CD8-positive, alpha-beta memory T cell (primary cell): ENCODE measurements at regions not wholly inside any gene's neighbourhood (a gene's known extent, or its start where the extent isn't known, plus 50 kb on each side); places are given as distances from the start of the nearest gene placed in this dataset.

Experiments
- CTCF ChIA-PET: fragments of 350-600 bp; sonication (Branson Sonifier 250); formaldehyde crosslinking; loops from one replicate; lab custom pipeline; 2021; ENCODE audit warnings: antibody characterized with exemption; lab: Charles Lee
- POLR2A ChIA-PET: fragments of 350-600 bp; sonication (Branson Sonifier 250); formaldehyde crosslinking; loops from one replicate; lab custom pipeline; 2021; ENCODE audit warnings: antibody characterized with exemption; lab: Charles Lee
- DNase-seq, 5 donors: peaks; one replicate each; pipeline versions ENCODE4 v3.0.0 to v3.0.0-alpha.2; 2020 to 2022; ENCODE audit warnings: mixed read lengths in 1 of 5
- H3K27ac ChIP-seq: one replicate; pipeline ENCODE4 v1.7.0; 2013; ENCODE audit warnings: low read depth, mild to moderate bottlenecking, low read length, moderate library complexity
- H3K27me3 ChIP-seq: 2 replicates; pipeline ENCODE4 v1.7.0; 2013; ENCODE audit warnings: low read length, mild to moderate bottlenecking; ENCODE audit not compliant: insufficient read depth, poor library complexity, severe bottlenecking
- H3K36me3 ChIP-seq: 2 replicates; pipeline ENCODE4 v1.7.0; 2013; ENCODE audit warnings: mild to moderate bottlenecking, low read length, moderate library complexity; ENCODE audit not compliant: insufficient read depth
- H3K4me1 ChIP-seq: 2 replicates; pipeline ENCODE4 v1.7.0; 2013; ENCODE audit warnings: mild to moderate bottlenecking, low read length, moderate library complexity; ENCODE audit not compliant: insufficient read depth
- H3K4me3 ChIP-seq: 2 replicates; pipeline ENCODE4 v1.7.0; 2013; ENCODE audit warnings: mild to moderate bottlenecking, low read length
- H3K9me3 ChIP-seq: 2 replicates; pipeline ENCODE4 v1.7.0; 2013; ENCODE audit warnings: mild to moderate bottlenecking, low read length
- H3K27ac Mint-ChIP-seq, 8 donors: one replicate each; pipeline ENCODE4 v1.8.0; 2020 to 2021; ENCODE audit warnings: mixed read lengths in 8 of 8, mild to moderate bottlenecking in 6 of 8, inconsistent platforms in 3 of 8, moderate library complexity in 3 of 8
- H3K27me3 Mint-ChIP-seq, 2 donors: one replicate each; pipeline ENCODE4 v1.8.0; 2020 to 2021; ENCODE audit warnings: mixed read lengths in 2 of 2, mild to moderate bottlenecking in 1 of 2, moderate library complexity in 1 of 2
- H3K36me3 Mint-ChIP-seq, 3 donors: one replicate each; pipeline ENCODE4 v1.8.0; 2020 to 2021; ENCODE audit warnings: mixed read lengths in 3 of 3, inconsistent platforms in 1 of 3, mild to moderate bottlenecking in 1 of 3
- H3K4me1 Mint-ChIP-seq, 3 donors: one replicate each; pipeline ENCODE4 v1.8.0; 2020 to 2021; ENCODE audit warnings: mixed read lengths in 3 of 3, inconsistent platforms in 1 of 3, mild to moderate bottlenecking in 1 of 3
- H3K4me3 Mint-ChIP-seq, 7 donors: one replicate each; pipeline ENCODE4 v1.8.0; 2020 to 2021; ENCODE audit warnings: mixed read lengths in 7 of 7, mild to moderate bottlenecking in 6 of 7, moderate library complexity in 4 of 7, inconsistent platforms in 2 of 7
- H3K9me3 Mint-ChIP-seq, 5 donors: one replicate each; pipeline ENCODE4 v1.8.0; 2020 to 2022; ENCODE audit warnings: mixed read lengths in 5 of 5, mild to moderate bottlenecking in 3 of 5, moderate library complexity in 2 of 5, inconsistent platforms in 1 of 5

DNA sequence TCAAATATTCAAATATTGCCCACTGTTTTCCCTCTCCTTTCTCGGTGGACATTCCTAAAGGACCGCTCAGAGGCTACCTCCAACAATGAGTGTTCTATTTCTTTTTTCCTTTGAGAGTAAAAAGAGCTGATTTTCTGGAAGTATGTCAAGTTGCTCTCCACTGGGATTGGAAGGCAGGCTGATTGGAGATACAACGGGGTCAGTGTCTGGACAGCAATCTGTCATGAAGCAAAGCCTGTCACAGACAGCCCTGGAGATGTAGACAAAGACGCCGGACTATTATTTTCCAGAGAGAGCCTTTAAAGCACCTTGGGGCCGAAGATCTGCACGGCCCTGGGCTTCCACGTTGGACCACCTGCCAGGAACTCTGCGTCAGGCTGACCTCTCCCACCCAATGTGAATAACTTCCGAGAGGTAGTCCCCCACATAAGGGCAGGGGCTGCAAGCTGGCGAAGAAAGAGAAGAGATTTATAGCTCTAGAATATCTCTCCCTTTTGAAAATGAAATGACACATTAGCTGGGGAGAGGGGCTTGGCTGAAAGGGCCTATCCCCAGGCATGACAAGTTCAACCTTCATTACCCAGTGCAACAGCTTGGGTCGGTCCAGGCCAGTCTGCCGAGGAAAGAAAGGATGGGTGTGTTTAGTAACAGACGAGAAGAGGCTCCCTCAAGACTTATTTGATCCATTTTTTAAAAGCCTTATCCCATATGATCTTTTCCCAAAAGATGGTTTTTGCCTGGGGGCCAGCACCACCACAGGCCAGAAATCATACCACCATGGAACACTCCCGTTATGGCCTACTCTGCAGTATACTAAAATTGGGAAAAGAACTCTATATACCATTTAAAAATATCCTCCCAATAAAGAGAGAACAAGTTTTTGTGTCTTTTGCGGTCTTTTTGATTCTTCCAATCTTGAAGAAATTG lies 131.1 kb downstream of the OLIG3 start:
- Mint-ChIP-seq H3K4me1 (peaks cover 26 to 44% (median 30%) of the 10 kb centered on the region in 3 donors), H3K36me3 (peaks cover 0 to 8% (median 4%) of the 10 kb centered on the region in 3 donors), H3K27me3 (no peaks in the 10 kb centered on the region), H3K9me3 (no peaks in the 10 kb centered on the region), H3K4me3 (peak overlapping the region; percentile 2 to 77 (median 65)), H3K27ac (peak overlapping the region; percentile 9 to 86 (median 60))
- Histone ChIP-seq H3K9me3 (no peaks in the 10 kb centered on the region), H3K4me1 (peaks cover 21% of the 10 kb centered on the region), H3K36me3 (no peaks in the 10 kb centered on the region), H3K27ac (no peak overlapping the region), H3K27me3 (no peaks in the 10 kb centered on the region), H3K4me3 (no peak overlapping the region)
- ChIA-PET CTCF (interaction anchor here (1.0 to 2.6 kb wide), 3 partner anchors 21 to 54 kb away, joined by 3 to 7 read pairs (median 4); no protein-coding TSS in a partner anchor), POLR2A (interaction anchor here (0.6 kb wide), 1 partner anchor 86 kb away, joined by 3 read pairs; no protein-coding TSS in a partner anchor)
- no peak for DNase-seq

DNA sequence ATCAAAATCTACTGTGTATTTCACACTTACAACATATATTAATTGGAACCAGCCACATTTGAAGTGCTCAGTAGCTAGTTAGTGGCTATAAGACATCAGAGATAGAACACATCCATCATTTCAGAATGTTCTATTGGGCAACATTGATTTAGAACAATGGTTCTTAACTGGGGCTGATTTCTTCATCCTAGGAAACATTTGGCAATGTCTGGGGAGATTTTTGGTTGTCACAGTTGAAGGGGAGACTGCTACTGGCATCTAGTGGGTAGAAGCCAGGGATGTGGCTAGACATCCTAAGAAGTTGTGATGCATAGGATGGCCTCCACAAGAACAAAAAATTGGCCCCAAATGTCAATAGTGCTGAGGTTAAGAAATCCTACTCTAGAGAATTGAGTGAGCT lies 132.5 kb downstream of the OLIG3 start:
- no peaks in the 10 kb centered on the region for H3K27me3 Mint-ChIP-seq
- H3K27me3 ChIP-seq, result no peaks in the 10 kb centered on the region

DNA sequence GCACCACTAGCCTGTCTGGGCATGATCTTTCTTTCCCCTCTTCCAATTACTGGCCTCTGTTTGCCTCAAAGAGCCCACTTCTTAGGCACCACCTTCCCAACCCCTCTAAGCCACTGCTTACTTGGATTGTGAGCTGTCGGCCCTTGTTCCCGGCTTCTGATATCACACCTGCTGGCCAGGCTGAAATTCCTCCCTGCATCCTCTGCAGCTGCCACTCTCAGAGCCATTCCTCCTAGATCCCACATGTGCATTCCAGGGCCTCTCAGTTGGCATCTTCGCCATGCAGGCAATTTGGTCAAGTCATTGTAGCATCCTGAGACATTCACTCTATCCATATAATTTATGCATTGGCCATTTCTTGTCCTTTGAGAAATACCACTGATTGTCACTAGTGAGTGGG lies 135.9 kb downstream of the OLIG3 start:
- no peak overlapping the region for H3K4me3 Mint-ChIP-seq
- H3K36me3 Mint-ChIP-seq, result peaks cover 0 to 8% (median 1%) of the 10 kb centered on the region in 3 donors

More for the DNA sequence above, 132.5 kb downstream of the OLIG3 start:
- H3K9me3 Mint-ChIP-seq, result no peaks in the 10 kb centered on the region
- CTCF ChIA-PET, result interaction anchor here (1.6 to 2.6 kb wide), 2 partner anchors 54 to 56 kb away, joined by 4 to 7 read pairs; no protein-coding TSS in a partner anchor
- peaks cover 0 to 8% (median 4%) of the 10 kb centered on the region in 3 donors for H3K36me3 Mint-ChIP-seq
- POLR2A ChIA-PET, result no interaction called here
- H3K4me3 Mint-ChIP-seq, result no peak overlapping the region
- no peaks in the 10 kb centered on the region for H3K36me3 ChIP-seq
- peaks cover 21% of the 10 kb centered on the region for H3K4me1 ChIP-seq
- H3K9me3 ChIP-seq, result no peaks in the 10 kb centered on the region
- H3K27ac Mint-ChIP-seq, result no peak overlapping the region
- H3K27ac ChIP-seq, result no peak overlapping the region
- no peak for DNase-seq
- peaks cover 26 to 42% (median 30%) of the 10 kb centered on the region in 3 donors for H3K4me1 Mint-ChIP-seq
- no peak overlapping the region for H3K4me3 ChIP-seq

DNA sequence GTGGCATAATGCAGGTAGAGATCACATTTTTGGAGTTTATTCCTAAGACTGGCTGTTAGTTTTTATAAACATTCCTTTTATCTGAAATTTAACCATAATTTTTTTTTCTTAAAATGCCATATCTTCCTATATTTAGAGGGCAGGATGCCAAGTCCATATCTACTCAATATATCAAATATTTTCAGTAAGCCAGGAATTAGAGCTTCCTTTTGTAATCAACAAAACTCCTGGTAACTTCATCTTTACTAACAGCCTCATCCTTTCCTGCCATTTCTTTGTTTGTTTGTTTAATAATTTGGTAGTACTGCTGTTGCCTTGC lies 136.3 kb downstream of the OLIG3 start:
- H3K4me1 ChIP-seq, result peaks cover 18% of the 10 kb centered on the region
- no peak overlapping the region for H3K4me3 ChIP-seq
- no peaks in the 10 kb centered on the region for H3K9me3 Mint-ChIP-seq
- no peaks in the 10 kb centered on the region for H3K36me3 ChIP-seq
- H3K27ac Mint-ChIP-seq, result peak overlapping the region in 1 of 8 donors; percentile 59
- no peak for DNase-seq
- H3K4me3 Mint-ChIP-seq, result no peak overlapping the region
- ChIA-PET CTCF (interaction anchor here (1.0 kb wide), 1 partner anchor 58 kb away, joined by 3 read pairs; no protein-coding TSS in a partner anchor), POLR2A (no interaction called here)
- peaks cover 24 to 40% (median 26%) of the 10 kb centered on the region in 3 donors for H3K4me1 Mint-ChIP-seq
- no peaks in the 10 kb centered on the region for H3K27me3 ChIP-seq
- H3K36me3 Mint-ChIP-seq, result peaks cover 0 to 8% (median 1%) of the 10 kb centered on the region in 3 donors
- no peak overlapping the region for H3K27ac ChIP-seq
- H3K9me3 ChIP-seq, result no peaks in the 10 kb centered on the region
- peaks cover 0 to 1% of the 10 kb centered on the region in 2 donors for H3K27me3 Mint-ChIP-seq

More for the DNA sequence above, 135.9 kb downstream of the OLIG3 start:
- H3K27ac Mint-ChIP-seq, result peak overlapping the region in 3 of 8 donors; percentile 20 to 64 (median 59)
- no peak overlapping the region for H3K4me3 ChIP-seq
- ChIA-PET CTCF (interaction anchor here (1.0 kb wide), 1 partner anchor 57 kb away, joined by 3 read pairs; no protein-coding TSS in a partner anchor), POLR2A (no interaction called here)
- no peak for DNase-seq
- H3K4me1 Mint-ChIP-seq, result peaks cover 24 to 40% (median 26%) of the 10 kb centered on the region in 3 donors
- H3K27ac ChIP-seq, result no peak overlapping the region
- peaks cover 18% of the 10 kb centered on the region for H3K4me1 ChIP-seq
- H3K36me3 ChIP-seq, result no peaks in the 10 kb centered on the region
- H3K9me3 ChIP-seq, result no peaks in the 10 kb centered on the region
- H3K9me3 Mint-ChIP-seq, result no peaks in the 10 kb centered on the region
- peaks cover 0 to 1% of the 10 kb centered on the region in 2 donors for H3K27me3 Mint-ChIP-seq
- H3K27me3 ChIP-seq, result no peaks in the 10 kb centered on the region

DNA sequence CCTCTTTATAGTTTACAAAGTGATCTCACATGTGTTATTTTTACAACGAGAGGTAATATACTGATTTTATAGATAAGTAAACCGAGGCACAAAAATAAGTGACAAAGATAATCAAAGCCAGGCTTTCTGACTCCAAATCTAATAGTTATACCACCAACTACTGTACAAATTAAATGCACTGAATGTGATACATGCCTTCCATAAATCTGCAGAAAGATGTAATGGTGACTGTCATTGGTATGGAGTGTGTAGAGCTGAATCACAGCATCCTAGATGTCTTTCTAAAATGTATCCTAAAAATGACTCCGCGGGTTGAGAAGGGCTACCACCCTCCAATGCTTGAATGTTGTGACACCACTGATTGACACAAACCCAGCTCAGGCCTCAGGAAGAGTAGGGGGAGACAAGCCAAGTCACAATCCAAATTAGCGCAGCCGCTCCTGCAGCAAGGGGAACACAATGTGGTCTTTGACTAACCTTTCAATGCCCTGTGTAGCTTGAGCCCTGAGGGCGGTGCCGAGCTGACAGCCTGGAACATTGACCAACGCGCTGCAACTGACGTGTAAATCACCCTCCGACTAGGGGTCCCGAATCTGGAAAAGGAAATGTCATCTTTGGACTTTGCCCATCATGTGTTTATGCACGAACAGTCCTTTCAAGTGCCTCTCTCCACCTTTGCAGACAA lies 136.8 kb downstream of the OLIG3 start:
- no peak for DNase-seq
- Histone ChIP-seq H3K4me1 (peaks cover 15% of the 10 kb centered on the region), H3K27me3 (no peaks in the 10 kb centered on the region), H3K36me3 (no peaks in the 10 kb centered on the region), H3K9me3 (no peaks in the 10 kb centered on the region), H3K27ac (no peak overlapping the region), H3K4me3 (no peak overlapping the region)
- Mint-ChIP-seq H3K27ac (no peak overlapping the region), H3K4me1 (peaks cover 22 to 38% (median 22%) of the 10 kb centered on the region in 3 donors), H3K4me3 (no peak overlapping the region), H3K9me3 (no peaks in the 10 kb centered on the region), H3K27me3 (peaks cover 0 to 1% of the 10 kb centered on the region in 2 donors), H3K36me3 (peaks cover 0 to 4% (median 1%) of the 10 kb centered on the region in 3 donors)
- POLR2A ChIA-PET, result interaction anchor here (0.7 kb wide), 1 partner anchor 18 kb away, joined by 4 read pairs; no protein-coding TSS in a partner anchor
- CTCF ChIA-PET, result interaction anchor here (1.0 kb wide), 1 partner anchor 58 kb away, joined by 3 read pairs; no protein-coding TSS in a partner anchor

DNA sequence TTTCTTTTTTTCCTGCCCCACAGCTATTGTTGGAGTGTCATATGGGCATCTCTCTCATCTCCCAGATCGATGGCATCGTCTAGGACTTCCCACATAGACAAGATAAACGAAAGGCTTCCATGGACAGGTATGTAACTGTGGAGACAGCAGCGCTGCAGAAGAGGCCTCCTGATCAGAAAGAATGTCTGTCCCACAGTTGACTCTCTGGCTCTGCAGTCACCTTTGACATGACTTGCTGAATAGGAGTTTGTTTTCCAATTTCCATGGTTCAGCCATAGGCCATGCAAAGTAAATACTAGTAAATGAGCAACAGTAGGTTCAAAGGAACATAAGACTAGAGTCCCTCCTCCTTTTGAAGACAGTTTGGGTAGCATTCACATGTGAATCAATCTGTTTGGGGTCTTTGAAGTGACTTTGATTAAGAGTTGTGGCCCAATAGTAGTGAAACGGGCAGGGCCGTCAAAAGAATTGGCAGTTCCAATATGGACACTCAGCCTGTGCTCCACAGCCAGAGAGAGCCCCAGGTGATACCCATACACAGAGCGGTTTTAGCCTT lies 134.7 kb upstream of the IFNGR1 start:
- no peaks in the 10 kb centered on the region for H3K9me3 Mint-ChIP-seq
- DNase-seq, result no peak
- peak overlapping the region in 6 of 8 donors; percentile 5 to 61 (median 20) for H3K27ac Mint-ChIP-seq
- ChIA-PET POLR2A (interaction anchor here (0.6 kb wide), 1 partner anchor 164 kb away, joined by 3 read pairs; no protein-coding TSS in a partner anchor), CTCF (no interaction called here)
- peaks cover 0 to 1% of the 10 kb centered on the region in 2 donors for H3K27me3 Mint-ChIP-seq
- no peak overlapping the region for H3K4me3 ChIP-seq
- no peaks in the 10 kb centered on the region for H3K36me3 ChIP-seq
- H3K36me3 Mint-ChIP-seq, result peaks cover 0 to 3% (median 0%) of the 10 kb centered on the region in 3 donors
- peak overlapping the region in 2 of 7 donors; percentile 1 to 49 for H3K4me3 Mint-ChIP-seq
- peaks cover 15% of the 10 kb centered on the region for H3K4me1 ChIP-seq
- no peaks in the 10 kb centered on the region for H3K9me3 ChIP-seq
- no peak overlapping the region for H3K27ac ChIP-seq
- no peaks in the 10 kb centered on the region for H3K27me3 ChIP-seq
- H3K4me1 Mint-ChIP-seq, result peaks cover 17 to 29% (median 22%) of the 10 kb centered on the region in 3 donors

DNA sequence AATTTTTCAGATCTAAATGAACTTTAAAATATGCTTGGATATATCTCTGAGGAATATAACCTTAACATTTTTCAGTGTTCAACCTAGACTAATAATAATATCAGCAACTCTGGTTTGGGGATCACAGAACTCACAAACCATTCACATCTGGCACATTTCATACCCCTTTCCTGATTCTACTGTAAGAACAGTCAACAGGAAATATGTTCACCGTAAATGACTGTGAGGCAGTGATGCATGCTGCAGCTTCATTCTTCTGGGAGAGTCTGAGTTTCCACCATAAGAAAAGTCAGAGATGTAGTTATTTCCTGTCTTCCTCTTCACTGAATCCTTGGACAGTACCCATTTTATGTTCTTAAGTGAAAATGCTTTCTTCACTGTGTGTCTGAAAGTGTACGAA lies 134.2 kb upstream of the IFNGR1 start:
- ChIA-PET CTCF (no interaction called here), POLR2A (interaction anchor here (0.6 kb wide), 1 partner anchor 165 kb away, joined by 3 read pairs; no protein-coding TSS in a partner anchor)
- Mint-ChIP-seq H3K9me3 (no peaks in the 10 kb centered on the region), H3K4me3 (peak overlapping the region in 5 of 7 donors; percentile 1 to 49 (median 37)), H3K36me3 (peaks cover 0 to 3% (median 0%) of the 10 kb centered on the region in 3 donors), H3K27ac (peak overlapping the region in 5 of 8 donors; percentile 5 to 61 (median 12)), H3K27me3 (peaks cover 0 to 1% of the 10 kb centered on the region in 2 donors), H3K4me1 (peaks cover 17 to 29% (median 22%) of the 10 kb centered on the region in 3 donors)
- Histone ChIP-seq H3K9me3 (no peaks in the 10 kb centered on the region), H3K27ac (no peak overlapping the region), H3K4me3 (no peak overlapping the region), H3K36me3 (no peaks in the 10 kb centered on the region), H3K4me1 (peaks cover 15% of the 10 kb centered on the region), H3K27me3 (no peaks in the 10 kb centered on the region)
- DNase-seq, result no peak
